Lung (tissue), 11 donors: ENCODE measurements at regions not wholly inside any gene's neighbourhood (a gene's known extent, or its start where the extent isn't known, plus 50 kb on each side); places are given as distances from the start of the nearest gene placed in this dataset.

Source experiments
- ATAC-seq: fragments of 200-7000 bp; cut with Tn5 transposase; one replicate; pipeline ENCODE4 v1.9.1; 2020; ENCODE audit warnings: moderate number of reproducible peaks; ENCODE audit not compliant: insufficient read depth, low FRiP score
- DNase-seq, 3 donors: peaks; one replicate each; pipeline ENCODE4 v3.0.0-alpha.2; 2013 to 2017
- H3K27ac ChIP-seq, 2 donors: one replicate each; pipeline ENCODE4 v1.5.1; 2013; ENCODE audit warnings: mild to moderate bottlenecking in 2 of 2, moderate library complexity in 2 of 2, control low read depth in 1 of 2, inconsistent platforms in 1 of 2, low read depth in 1 of 2, low read length in 1 of 2
- H3K27me3 ChIP-seq, 3 donors: one replicate each; pipeline ENCODE4 v1.5.1; 2013; ENCODE audit warnings: low read length in 2 of 3; ENCODE audit not compliant: control insufficient read depth in 3 of 3, insufficient read depth in 3 of 3
- H3K36me3 ChIP-seq, 4 donors: one replicate each; pipeline ENCODE4 v1.5.1; 2013; ENCODE audit warnings: low read length in 4 of 4, mild to moderate bottlenecking in 1 of 4, moderate library complexity in 1 of 4; ENCODE audit not compliant: control insufficient read depth in 4 of 4, insufficient read depth in 4 of 4
- H3K4me1 ChIP-seq, 5 donors: one replicate each; pipeline ENCODE4 v1.5.1; 2013; ENCODE audit warnings: low read length in 5 of 5, mild to moderate bottlenecking in 2 of 5, moderate library complexity in 1 of 5; ENCODE audit not compliant: control insufficient read depth in 5 of 5, insufficient read depth in 5 of 5
- H3K4me3 ChIP-seq: one replicate; pipeline ENCODE4 v1.5.1; 2013; ENCODE audit warnings: mild to moderate bottlenecking, control low read depth, moderate library complexity
- H3K9ac ChIP-seq, 2 donors: one replicate each; pipeline ENCODE4 v1.5.1; 2013; ENCODE audit warnings: low read length in 2 of 2, control low read depth in 1 of 2; ENCODE audit not compliant: insufficient read depth in 1 of 2
- H3K9me3 ChIP-seq, 4 donors: one replicate each; pipeline ENCODE4 v1.5.1; 2013; ENCODE audit warnings: low read length in 3 of 4, mild to moderate bottlenecking in 1 of 4, moderate library complexity in 1 of 4; ENCODE audit not compliant: control insufficient read depth in 4 of 4, insufficient read depth in 3 of 4
- WGBS, 2 donors: extraction: QIAGEN DNeasy Blood & Tissue Kit; methylation state at CpG; one replicate each; pipeline ENCODE4 v1.1.7; 2013; 5-methylcytosine and 5-hydroxymethylcytosine counted together
- TF ChIP-seq, protein P1 (sequence below): IDR thresholded peaks from 2 replicates; pipeline ENCODE4 v1.5.1; 2012; ENCODE audit warnings: mild to moderate bottlenecking; ENCODE audit errors: control extremely low read depth, extremely low read depth
- donor health status: control.
- donor health status: control.
- donor health status: Bipolar disorder and iron deficiency.
- donor health status: healthy.
- donor health status: DM: yes; HTN: yes; CAD: no.

- no peaks in the 10 kb centered on the region for H3K9me3 ChIP-seq
- no peaks in the 10 kb centered on the region for H3K27me3 ChIP-seq
- no peaks in the 10 kb centered on the region for H3K36me3 ChIP-seq
- TF ChIP-seq, protein P1, sequence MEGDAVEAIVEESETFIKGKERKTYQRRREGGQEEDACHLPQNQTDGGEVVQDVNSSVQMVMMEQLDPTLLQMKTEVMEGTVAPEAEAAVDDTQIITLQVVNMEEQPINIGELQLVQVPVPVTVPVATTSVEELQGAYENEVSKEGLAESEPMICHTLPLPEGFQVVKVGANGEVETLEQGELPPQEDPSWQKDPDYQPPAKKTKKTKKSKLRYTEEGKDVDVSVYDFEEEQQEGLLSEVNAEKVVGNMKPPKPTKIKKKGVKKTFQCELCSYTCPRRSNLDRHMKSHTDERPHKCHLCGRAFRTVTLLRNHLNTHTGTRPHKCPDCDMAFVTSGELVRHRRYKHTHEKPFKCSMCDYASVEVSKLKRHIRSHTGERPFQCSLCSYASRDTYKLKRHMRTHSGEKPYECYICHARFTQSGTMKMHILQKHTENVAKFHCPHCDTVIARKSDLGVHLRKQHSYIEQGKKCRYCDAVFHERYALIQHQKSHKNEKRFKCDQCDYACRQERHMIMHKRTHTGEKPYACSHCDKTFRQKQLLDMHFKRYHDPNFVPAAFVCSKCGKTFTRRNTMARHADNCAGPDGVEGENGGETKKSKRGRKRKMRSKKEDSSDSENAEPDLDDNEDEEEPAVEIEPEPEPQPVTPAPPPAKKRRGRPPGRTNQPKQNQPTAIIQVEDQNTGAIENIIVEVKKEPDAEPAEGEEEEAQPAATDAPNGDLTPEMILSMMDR, result no peak
- 56 to 75% methylated on average over 5 of the region's 5 CpGs for WGBS, 2 donors
- H3K4me1 ChIP-seq, result peaks cover 0 to 43% (median 7%) of the 10 kb centered on the region in 5 donors
- no peak overlapping the region for H3K9ac ChIP-seq
- no peak for ATAC-seq
- H3K27ac ChIP-seq, result no peak overlapping the region
- H3K4me3 ChIP-seq, result no peak overlapping the region
- DNase-seq, result no peak
Observed at GRCh38 chr14:89621009-89621421, 204.0 kb upstream of the FOXN3 start.

DNA sequence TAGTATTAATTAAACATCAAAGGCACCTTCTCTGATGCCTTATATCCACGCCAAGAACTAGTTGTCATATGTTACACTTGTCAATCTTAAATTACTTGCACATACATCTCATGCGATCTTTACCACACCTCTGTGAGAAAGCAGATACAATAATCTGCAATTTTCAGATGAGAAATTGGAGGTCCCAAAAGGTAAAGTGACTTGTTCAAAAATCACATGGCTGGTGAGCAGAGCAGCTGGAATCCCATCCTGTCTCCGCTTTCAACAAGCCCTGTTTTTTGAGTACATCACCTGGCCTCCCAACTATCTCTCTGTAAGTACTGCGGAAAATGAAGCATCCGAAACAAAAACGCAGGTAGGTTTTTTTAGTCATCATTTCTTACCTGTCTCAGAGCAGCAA lies 203.4 kb upstream of the FOXN3 start:
- ATAC-seq (no peak), DNase-seq (no peak)
- 91 to 96% methylated on average over 6 of the region's 6 CpGs for WGBS, 2 donors
- Histone ChIP-seq H3K9me3 (no peaks in the 10 kb centered on the region), H3K9ac (no peak overlapping the region), H3K27me3 (no peaks in the 10 kb centered on the region), H3K36me3 (no peaks in the 10 kb centered on the region), H3K4me3 (no peak overlapping the region), H3K27ac (no peak overlapping the region), H3K4me1 (peaks cover 0 to 44% (median 8%) of the 10 kb centered on the region in 5 donors)
- TF ChIP-seq, protein P1, result no peak

GRCh38 chr14:89619596-89619995 lies 202.6 kb upstream of the FOXN3 start:
- Histone ChIP-seq H3K4me1 (peaks cover 0 to 37% (median 8%) of the 10 kb centered on the region in 5 donors), H3K27ac (no peak overlapping the region), H3K9ac (peak overlapping the region in 1 of 2 donors; percentile 74), H3K9me3 (no peaks in the 10 kb centered on the region), H3K27me3 (no peaks in the 10 kb centered on the region), H3K4me3 (no peak overlapping the region), H3K36me3 (no peaks in the 10 kb centered on the region)
- DNase-seq (peak in 1 of 3 donors; percentile 34), ATAC-seq (no peak)
- WGBS, 2 donors, result 61 to 73% methylated on average over 4 of the region's 4 CpGs
- TF ChIP-seq, protein P1, result no peak
